HCT116 (cell line): ENCODE measurements at regions not wholly inside any gene's neighbourhood (a gene's known extent, or its start where the extent isn't known, plus 50 kb on each side); places are given as distances from the start of the nearest gene placed in this dataset.
"Not testable (repeated sequence)": the region's sequence is repeated elsewhere in the genome, so short reads cannot be mapped to it uniquely, and the experiment has no call there.

Source experiments
- ATAC-seq: fragments of 200-7000 bp; cut with Tn5 transposase; 2 replicates; pipeline ENCODE4 v1.9.1; 2020; ENCODE audit warnings: mild to moderate bottlenecking, moderate library complexity
- BruUV-seq: library from RNA; stranded (reverse); fragments of 400-500 nt; replicated peaks from 2 replicates; lab custom pipeline; 2021; lab: Mats Ljungman, UMichigan
- CTCF ChIA-PET: fragments of 300-600 bp; sonication (Branson Sonifier 250); formaldehyde crosslinking; loops from one replicate; lab custom pipeline; 2021; ENCODE audit warnings: antibody characterized with exemption; lab: Charles Lee
- POLR2A ChIA-PET: fragments of 300-600, 350-600 bp; sonication (Branson Sonifier 250); formaldehyde crosslinking; loops from one replicate; lab custom pipeline; 2021; ENCODE audit warnings: antibody characterized with exemption; lab: Charles Lee
- RAD21 ChIA-PET, 2 experiments: fragments of 300-600 bp; sonication (Branson Sonifier 250); formaldehyde crosslinking; loops; one replicate each; lab custom pipeline; 2023; ENCODE audit warnings: low total read pairs in 2 of 2; ENCODE audit not compliant: uncharacterized antibody in 2 of 2, unreplicated experiment in 2 of 2, low non-redundant PET in 1 of 2; lab: Charles Lee
- DNase-seq: peaks from one replicate; pipeline ENCODE4 v3.0.0-alpha.2; 2010; ENCODE audit warnings: low read depth, low spot score
- H2AFZ ChIP-seq: fragments of 200-600 bp; shearing (Covaris generic), sonication (generic); 2 replicates; pipeline ENCODE4 v1.6.1; 2017; ENCODE audit warnings: low read depth, mixed run types, mixed read lengths, antibody characterized with exemption, low read length; ENCODE audit not compliant: poor library complexity, severe bottlenecking
- H3K27ac ChIP-seq: 2 replicates; pipeline ENCODE4 v1.5.1; 2012; ENCODE audit warnings: low read depth, low read length
- H3K27me3 ChIP-seq: fragments of 200-600 bp; sonication (generic); 2 replicates; pipeline ENCODE4 v1.6.1; 2016; ENCODE audit warnings: mixed run types, low read length, mixed read lengths; ENCODE audit not compliant: insufficient read depth
- H3K36me3 ChIP-seq, 2 experiments: fragments of 200-500 bp in 1 of 2; fragments of 200-600 bp in 1 of 2; sonication (Bioruptor generic) in 1 of 2; sonication (generic) in 1 of 2; 2 replicates each; pipeline versions ENCODE4 v1.5.1 to v1.6.1; 2014 to 2016; ENCODE audit warnings: low read length in 2 of 2, inconsistent platforms in 1 of 2, mixed read lengths in 1 of 2, mixed run types in 1 of 2; ENCODE audit not compliant: insufficient read depth in 2 of 2, control insufficient read depth in 1 of 2
- H3K4me1 ChIP-seq, 2 experiments: fragments of 200-600 bp in 1 of 2; sonication (generic) in 1 of 2; 2 replicates each; pipeline versions ENCODE4 v1.5.1 to v1.6.1; 2012 to 2017; ENCODE audit warnings: low read length in 2 of 2, inconsistent platforms in 1 of 2, mild to moderate bottlenecking in 1 of 2, mixed read lengths in 1 of 2, mixed run types in 1 of 2, moderate library complexity in 1 of 2; ENCODE audit not compliant: insufficient read depth in 2 of 2, control insufficient read depth in 1 of 2
- H3K4me2 ChIP-seq: fragments of 200-600 bp; sonication (generic); 2 replicates; pipeline ENCODE4 v1.6.1; 2017; ENCODE audit warnings: mixed run types, low read length, mixed read lengths
- H3K4me3 ChIP-seq, 2 experiments: fragments of 200-600 bp in 1 of 2; sonication (generic) in 1 of 2; replicated peaks in 1 of 2; 2 replicates each; pipeline ENCODE4 v1.5.1; 2011 to 2016; ENCODE audit warnings: low read length in 2 of 2, control low read depth in 1 of 2, low read depth in 1 of 2, mild to moderate bottlenecking in 1 of 2, mixed read lengths in 1 of 2, mixed run types in 1 of 2
- H3K79me2 ChIP-seq: fragments of 200-600 bp; sonication (generic); 2 replicates; pipeline ENCODE4 v1.6.1; 2017; ENCODE audit warnings: mild to moderate bottlenecking, mixed run types, low read length, moderate library complexity, mixed read lengths; ENCODE audit not compliant: insufficient read depth
- H3K9ac ChIP-seq: fragments of 200-600 bp; sonication (generic); 2 replicates; pipeline ENCODE4 v1.6.1; 2016; ENCODE audit warnings: low read length, mixed read lengths
- H3K9me2 ChIP-seq: fragments of 200-600 bp; sonication (generic), shearing (Covaris generic); 2 replicates; pipeline ENCODE4 v1.6.1; 2017; ENCODE audit warnings: mixed run types, mild to moderate bottlenecking, moderate library complexity; ENCODE audit not compliant: insufficient read depth
- H3K9me3 ChIP-seq, 2 experiments: fragments of 200-500 bp in 1 of 2; fragments of 200-600 bp in 1 of 2; sonication (Bioruptor generic) in 1 of 2; sonication (generic) in 1 of 2; 2 replicates each; pipeline ENCODE4 v1.6.1; 2014 to 2017; ENCODE audit warnings: low read length in 2 of 2, mixed read lengths in 2 of 2, inconsistent platforms in 1 of 2, low read depth in 1 of 2, mild to moderate bottlenecking in 1 of 2, mixed run types in 1 of 2, moderate library complexity in 1 of 2; ENCODE audit not compliant: control insufficient read depth in 1 of 2, insufficient read depth in 1 of 2
- H4K20me1 ChIP-seq: fragments of 200-600 bp; sonication (generic), shearing (Covaris generic); 2 replicates; pipeline ENCODE4 v1.6.1; 2017; ENCODE audit warnings: mixed run types, mild to moderate bottlenecking, moderate library complexity; ENCODE audit not compliant: insufficient read depth
- CBX3 ChIP-seq: IDR thresholded peaks from 2 replicates; pipeline ENCODE4 v1.6.1; 2012; ENCODE audit warnings: low read depth
- EGR1 ChIP-seq: IDR thresholded peaks from 2 replicates; pipeline ENCODE4 v1.6.1; 2012; ENCODE audit warnings: low read depth
- JUND ChIP-seq: IDR thresholded peaks from 2 replicates; pipeline ENCODE4 v1.6.1; 2012
- SRF ChIP-seq: IDR thresholded peaks from 2 replicates; pipeline ENCODE4 v1.6.1; 2012; ENCODE audit warnings: low read depth
- intact Hi-C: fragments of 100-400 bp; cut with micrococcal nuclease; formaldehyde crosslinking; loops from 2 replicates; pipeline ENCODE4 v1.10.0; 2022
- TF ChIP-seq, protein P1 (sequence below): IDR thresholded peaks from 2 replicates; pipeline ENCODE4 v1.6.1; 2012; ENCODE audit warnings: low read depth
- TF ChIP-seq, protein P2 (sequence below): IDR thresholded peaks from 2 replicates; pipeline ENCODE4 v1.6.1; 2012

DNA sequence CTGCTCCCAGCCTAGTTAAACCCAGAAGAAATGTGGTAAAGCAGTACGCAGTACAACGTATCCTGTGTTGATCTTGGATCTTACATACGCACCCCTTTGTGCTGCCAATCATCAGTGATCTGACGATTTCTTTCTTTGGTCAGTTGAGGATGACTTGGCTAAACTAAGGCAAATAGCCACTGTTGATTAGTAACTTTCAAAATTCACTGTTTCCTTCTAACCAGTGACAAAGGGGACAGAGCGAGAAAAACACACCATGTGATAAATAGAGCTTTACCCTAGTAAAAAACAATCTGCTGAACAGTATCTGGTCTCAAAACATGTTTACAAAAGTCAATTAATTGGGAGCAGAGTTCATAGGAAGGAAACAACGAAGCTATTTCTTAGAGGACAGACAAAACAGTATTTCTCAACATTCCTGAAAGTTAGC, 123.2 kb upstream of the RAB18 start (continued):
- TF ChIP-seq, protein P1, sequence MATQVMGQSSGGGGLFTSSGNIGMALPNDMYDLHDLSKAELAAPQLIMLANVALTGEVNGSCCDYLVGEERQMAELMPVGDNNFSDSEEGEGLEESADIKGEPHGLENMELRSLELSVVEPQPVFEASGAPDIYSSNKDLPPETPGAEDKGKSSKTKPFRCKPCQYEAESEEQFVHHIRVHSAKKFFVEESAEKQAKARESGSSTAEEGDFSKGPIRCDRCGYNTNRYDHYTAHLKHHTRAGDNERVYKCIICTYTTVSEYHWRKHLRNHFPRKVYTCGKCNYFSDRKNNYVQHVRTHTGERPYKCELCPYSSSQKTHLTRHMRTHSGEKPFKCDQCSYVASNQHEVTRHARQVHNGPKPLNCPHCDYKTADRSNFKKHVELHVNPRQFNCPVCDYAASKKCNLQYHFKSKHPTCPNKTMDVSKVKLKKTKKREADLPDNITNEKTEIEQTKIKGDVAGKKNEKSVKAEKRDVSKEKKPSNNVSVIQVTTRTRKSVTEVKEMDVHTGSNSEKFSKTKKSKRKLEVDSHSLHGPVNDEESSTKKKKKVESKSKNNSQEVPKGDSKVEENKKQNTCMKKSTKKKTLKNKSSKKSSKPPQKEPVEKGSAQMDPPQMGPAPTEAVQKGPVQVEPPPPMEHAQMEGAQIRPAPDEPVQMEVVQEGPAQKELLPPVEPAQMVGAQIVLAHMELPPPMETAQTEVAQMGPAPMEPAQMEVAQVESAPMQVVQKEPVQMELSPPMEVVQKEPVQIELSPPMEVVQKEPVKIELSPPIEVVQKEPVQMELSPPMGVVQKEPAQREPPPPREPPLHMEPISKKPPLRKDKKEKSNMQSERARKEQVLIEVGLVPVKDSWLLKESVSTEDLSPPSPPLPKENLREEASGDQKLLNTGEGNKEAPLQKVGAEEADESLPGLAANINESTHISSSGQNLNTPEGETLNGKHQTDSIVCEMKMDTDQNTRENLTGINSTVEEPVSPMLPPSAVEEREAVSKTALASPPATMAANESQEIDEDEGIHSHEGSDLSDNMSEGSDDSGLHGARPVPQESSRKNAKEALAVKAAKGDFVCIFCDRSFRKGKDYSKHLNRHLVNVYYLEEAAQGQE: no peak
- TF ChIP-seq CBX3: no peak
- TF ChIP-seq, protein P2, sequence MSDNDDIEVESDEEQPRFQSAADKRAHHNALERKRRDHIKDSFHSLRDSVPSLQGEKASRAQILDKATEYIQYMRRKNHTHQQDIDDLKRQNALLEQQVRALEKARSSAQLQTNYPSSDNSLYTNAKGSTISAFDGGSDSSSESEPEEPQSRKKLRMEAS: no peak
- TF ChIP-seq SRF: no peak
- TF ChIP-seq JUND: no peak
- no peak for TF ChIP-seq EGR1
- TF ChIP-seq, all 23 proteins: peak for 0

DNA sequence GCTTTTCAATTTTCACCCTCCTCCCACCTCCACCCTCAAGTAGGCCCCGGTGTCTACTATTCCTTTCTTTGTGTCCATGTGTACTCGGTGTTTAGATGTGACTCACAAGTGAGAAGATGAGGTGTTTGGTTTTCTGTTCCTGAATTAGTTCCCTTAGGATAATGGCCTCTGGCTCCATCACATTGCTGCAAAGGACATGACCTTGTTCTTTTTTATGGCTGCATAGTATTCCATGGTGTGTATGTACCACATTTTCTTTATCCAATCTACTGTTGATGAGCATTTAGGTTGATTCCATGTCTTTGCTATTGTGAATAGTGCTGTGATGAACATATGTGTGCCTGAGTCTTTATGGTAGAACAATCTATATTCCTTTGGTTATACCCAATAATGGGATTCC, 125.1 kb upstream of the RAB18 start:
- CTCF ChIA-PET, BruUV-seq: not testable (repeated sequence)

More for the DNA sequence above, 125.1 kb upstream of the RAB18 start:
- H3K9me3 ChIP-seq, DNase-seq, H3K4me3 ChIP-seq, ATAC-seq, H3K9ac ChIP-seq, H3K9me2 ChIP-seq, RAD21 ChIA-PET, H3K27ac ChIP-seq, H3K79me2 ChIP-seq, H3K36me3 ChIP-seq, H3K4me1 ChIP-seq, H2AFZ ChIP-seq, H3K4me2 ChIP-seq, POLR2A ChIA-PET, H4K20me1 ChIP-seq, intact Hi-C loops, H3K27me3 ChIP-seq: not testable (repeated sequence)
